HG02678 (cell line): ENCODE measurements at regions not wholly inside any gene's neighbourhood (a gene's known extent, or its start where the extent isn't known, plus 50 kb on each side); places are given as distances from the start of the nearest gene placed in this dataset.
"Not testable (repeated sequence)": the region's sequence is repeated elsewhere in the genome, so short reads cannot be mapped to it uniquely, and the experiment has no call there.

ENCODE experiments used
- ATAC-seq: cut with Tn5 transposase; IDR thresholded peaks from one replicate; pipeline ENCODE4 v1.9.1; 2021; ENCODE audit warnings: mild to moderate bottlenecking, moderate library complexity; ENCODE audit not compliant: unreplicated experiment

DNA sequence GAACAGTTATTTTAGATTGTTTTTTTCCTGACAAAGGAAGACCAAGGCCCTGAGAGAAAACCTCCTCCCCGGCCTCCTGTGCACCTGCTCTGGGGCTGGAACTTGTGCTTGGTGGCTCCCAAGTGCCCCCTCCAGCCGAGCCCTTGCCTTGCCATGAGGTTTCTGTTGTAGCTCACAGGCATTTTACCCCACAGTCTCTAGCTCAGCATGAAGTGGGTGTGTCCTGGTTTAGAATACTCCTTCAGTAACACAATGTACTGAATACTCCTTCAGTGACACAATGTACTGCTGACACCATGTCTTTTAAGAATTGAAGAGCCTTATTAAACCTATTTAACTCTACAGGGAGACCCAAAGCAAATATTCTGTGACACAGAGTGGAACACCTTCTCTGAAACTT is 116.1 kb downstream of the OR4M2 start:
- ATAC-seq = not testable (repeated sequence)

DNA sequence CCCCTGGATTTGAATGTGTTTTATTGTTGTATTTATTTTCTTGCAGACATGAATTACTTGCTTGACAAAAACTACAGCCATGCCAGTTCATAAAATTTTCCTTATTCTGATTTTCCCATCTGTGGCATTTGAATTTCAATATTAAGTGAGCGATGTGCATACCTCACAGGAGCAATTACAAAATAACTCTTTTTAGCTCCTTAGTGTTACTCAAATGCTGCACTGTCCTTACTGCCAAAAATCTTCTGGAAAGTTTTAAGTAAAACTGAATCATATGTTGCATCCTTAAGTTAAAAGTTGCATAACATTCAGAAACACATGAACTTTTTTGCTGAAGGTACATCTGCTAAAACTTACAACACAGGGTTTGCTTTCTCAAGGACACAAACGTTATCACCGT is 120.1 kb downstream of the OR4M2 start:
- not testable (repeated sequence) for ATAC-seq

DNA sequence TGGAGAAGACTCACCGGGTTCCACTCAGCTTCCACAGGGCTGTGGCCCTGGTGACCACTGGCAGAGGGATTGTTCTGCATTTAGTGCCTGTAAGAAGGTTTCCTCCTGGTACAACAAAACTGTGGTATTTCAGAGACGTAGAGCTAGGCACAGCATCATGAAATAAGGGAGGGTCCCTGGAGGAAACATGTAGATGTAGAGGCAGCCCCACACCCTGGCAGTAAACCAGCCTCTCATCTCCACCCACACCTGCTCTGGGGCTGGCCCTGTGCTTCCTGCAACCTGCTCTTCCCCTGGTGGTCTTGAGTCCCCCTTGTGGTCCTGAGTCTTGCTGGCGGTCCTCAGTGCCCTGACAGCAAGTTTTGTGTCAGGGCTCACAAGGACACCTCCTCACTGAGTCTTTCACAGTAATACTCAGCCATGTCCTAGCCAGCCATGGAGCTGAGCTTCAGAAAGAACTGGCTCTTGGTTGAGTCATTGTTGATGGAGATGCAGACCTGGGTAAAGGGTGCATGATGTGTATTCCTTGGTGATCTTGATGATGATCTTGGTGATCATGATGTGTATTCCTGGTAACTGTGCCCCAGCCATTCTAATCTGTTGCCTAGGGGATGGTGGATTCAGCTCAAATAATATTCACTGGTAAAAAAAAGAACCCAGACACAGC is 121.8 kb downstream of the OR4M2 start:
- ATAC-seq = not testable (repeated sequence)

DNA sequence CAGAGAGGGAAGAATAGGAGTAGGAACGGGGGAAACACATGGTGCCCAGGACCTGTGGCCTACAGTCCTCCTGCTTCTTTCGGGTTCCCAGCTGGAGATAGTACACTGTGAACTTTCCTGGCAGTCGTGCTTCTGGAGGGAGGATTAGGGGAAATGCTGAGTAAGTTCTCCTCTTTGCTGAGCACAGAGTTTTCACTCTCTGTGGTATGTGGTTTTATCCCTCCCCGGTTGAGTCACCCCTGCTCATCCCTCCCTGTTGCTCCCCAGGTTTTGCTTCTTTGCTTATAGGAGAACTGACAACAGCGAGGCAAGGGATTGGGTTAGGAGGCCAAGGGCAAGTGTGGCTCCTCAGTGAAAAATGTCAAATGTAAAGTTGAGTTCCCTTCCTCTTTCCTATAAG is 122.9 kb downstream of the OR4M2 start:
- ATAC-seq = not testable (repeated sequence)

DNA sequence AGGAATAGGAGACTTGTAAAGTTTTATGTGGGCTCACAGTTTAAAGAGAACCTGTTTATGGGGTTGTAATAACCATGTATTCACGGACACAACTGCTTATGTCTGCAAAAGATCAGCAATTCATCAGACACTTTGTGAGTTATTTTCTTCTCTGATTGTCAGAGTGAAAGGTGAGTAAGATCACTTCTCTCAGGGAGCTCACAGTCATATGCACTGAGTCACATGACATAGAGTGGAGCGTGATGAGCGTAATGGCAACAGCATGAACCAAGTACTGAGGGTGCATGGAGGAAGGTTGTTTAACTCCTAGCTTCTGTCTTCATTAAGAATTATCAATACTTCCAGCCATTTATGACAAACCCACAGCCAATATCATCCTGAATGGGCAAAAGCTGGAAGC is 128.8 kb downstream of the OR4M2 start:
- ATAC-seq = not testable (repeated sequence)

DNA sequence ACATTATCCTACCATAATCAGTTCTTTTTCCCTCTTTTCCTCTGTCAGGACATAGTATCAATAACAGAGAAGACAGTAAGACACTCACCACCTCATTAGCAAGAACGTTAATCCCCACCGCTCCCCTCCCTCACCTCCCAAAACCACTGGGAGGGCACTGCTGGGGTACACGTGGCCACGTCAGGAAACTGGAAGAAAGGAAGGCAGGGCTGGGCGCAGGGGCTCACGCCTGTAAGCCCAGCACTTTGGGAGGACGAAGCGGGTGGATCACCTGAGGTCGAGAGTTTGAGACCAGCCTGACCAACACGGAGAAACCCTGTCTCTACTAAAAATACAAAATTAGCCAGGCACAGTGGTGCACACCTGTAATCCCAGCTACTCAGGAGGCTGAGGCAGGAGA is 142.3 kb downstream of the OR4M2 start:
- ATAC-seq = not testable (repeated sequence)

DNA sequence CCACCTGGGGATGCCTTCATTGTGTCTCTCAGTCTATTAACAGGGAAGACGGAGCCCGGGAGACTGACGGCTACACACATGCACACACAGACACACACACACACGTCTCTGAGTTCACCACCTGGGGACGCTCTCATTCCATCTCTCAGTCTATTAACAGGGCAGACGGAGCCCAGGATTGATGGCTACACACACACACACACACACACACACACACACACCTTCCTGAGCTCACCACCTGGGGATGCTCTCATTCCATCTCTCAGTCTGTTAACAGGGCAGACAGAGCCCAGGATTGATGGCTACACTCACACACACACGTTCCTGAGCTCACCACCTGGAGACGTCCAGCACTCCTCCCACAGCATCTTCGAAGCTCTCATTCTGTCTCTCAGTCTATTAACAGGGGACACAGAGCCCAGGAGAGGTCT is 143.9 kb downstream of the OR4M2 start:
- ATAC-seq = no peak

DNA sequence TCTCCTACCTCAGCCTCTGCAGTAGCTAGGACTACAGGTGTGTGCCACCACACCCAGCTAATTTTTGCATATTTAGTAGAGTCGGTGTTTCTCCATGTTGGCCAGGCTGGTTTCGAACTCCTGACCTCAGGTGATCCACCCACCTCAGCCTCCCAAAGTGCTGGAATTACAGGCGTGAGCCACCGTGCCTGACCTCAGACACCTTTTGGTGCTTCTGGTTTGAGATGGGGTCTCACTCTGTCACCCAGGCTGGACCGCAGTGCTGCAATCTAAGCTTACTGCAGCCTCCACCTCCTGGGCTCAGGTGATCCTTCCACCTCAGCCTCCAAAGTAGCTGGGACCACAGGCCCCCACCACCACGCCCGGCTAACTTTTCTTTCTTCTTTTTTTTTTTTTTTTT is 144.6 kb downstream of the OR4M2 start:
- ATAC-seq = not testable (repeated sequence)

DNA sequence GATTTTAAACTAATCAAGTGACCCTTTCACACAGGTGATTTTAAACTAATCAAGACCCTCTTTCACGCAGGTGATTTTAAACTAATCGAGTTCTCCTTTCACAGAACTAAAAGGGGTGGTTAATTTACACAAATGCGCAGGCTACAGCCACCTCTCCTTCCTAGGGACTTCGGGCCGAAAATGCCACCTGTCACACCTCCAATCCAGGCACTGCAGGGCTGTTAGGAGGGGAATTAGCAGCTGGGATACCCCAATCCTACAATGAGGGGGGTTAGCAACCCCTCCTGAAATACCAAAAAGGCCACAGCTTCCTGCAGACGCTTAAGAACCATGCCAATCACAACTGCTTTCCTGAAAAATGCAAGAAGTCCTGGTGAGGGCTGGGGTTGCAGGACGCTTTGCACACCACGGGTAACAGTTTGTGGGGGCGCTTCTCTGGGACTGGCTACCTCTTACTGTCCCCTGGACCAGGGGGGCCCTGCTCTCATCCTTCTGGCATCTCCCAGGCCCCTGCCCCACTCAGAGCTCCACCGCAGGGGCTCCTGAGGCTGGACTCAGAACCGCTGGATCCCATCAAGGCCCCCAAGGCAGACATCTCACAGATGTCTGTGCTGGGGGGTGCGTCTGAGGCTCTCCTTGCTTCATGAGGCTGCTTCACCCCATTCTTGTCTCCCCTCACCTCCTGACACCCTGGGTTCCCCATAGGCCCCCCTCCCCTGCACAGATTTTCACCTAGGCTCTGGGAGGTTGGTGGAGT is 145.9 kb downstream of the OR4M2 start:
- no peak for ATAC-seq

DNA sequence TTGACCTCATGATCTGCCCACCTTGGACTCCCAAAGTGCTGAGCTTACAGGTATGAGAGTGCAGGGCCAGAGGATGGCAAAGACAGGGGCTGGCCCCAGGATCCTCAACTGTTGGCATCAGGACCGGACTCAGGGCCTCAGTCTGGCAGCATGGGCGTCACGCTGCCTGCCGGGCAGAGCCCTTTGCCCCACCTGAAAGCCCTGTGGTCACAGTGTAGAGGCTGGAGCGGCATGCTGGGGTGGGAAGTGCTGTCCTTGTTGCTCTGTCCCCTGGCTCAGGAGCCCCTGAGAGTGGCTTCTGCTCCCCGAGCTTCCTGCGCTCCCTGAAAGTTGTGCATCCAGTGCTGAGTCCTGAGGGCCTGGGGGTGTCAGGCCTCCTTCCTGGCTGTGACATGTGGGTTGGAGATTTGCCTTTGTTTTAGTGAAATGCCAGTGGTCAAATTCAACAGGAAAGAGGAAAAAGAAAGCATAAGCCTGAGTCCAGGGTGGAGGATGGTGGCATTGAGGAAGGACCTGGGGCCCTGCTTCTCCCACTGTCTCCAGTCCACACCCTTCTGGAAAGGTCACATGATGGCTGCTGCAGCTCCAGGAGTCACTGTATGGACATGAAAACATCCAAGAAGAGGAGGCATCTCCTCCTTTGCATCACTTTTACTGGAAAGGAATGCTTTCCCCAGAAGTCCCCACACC is 147.2 kb downstream of the OR4M2 start:
- no peak for ATAC-seq

DNA sequence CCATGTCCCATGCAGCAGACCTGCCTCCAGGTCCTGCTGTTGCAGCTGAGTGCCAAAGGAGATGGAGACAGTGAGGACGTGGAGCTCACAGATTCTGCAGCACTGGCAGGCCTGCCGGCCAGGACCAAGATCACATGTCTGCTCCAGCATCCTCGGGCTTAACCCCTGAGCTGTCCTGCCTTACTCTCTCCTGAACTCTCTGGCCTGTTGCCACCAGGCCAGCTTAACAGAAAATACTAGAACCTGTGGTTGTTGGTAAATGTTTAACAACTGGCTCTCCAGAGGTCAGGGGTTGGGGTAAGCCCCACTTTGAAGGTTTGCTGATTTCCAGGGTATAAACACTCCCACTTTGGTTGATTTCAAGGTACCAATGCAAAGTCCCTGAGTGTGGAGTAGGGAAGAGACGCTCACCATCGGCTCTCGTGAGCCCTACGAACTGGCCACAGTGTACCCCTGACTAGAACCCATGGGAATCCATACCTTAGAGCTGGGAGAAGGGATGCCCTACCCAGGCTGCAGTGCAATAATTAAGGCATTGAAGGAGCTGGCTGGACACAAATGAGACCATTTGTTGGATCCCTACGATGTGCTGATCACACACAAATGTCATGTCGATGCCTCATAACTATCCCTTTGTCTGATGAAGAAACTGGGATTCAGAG is 147.9 kb downstream of the OR4M2 start:
- ATAC-seq = no peak

DNA sequence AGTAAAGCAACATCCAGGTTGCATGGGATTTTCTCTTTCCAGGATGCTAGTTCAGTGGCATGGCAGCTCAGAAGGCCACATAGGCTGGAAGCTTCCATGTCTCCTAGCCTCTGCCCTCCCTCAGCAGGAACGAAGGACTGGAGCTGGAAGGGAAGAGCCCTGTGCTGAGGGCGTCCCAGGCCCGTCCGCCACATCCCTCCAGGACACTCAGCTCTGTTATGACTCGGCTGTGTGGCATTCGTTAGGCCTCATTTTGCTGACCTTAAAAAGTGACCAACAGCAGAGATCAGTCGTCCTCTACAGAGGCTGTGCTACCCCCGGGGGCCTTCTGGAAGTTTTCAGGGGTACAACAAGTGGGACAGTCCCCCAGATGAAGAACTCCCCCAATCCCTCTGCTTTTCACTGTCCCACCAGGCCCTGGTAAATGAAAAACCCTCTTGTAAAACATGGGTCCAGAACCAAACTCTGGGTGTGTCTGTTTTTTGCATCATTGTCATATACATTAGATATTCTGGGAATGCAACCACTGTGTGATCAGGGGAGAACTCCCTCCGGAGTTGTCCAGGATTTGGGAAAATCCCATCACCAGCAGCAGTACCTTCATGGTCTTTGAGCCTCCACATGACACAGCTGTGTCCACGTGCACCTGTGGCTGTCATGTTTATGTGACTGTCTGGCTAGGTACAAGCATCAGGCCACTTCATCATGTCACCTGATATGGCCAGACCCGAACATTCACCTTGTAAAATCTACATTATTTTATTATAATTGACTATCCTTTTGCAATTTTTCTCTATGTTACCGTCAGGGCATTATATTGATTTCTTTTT is 149.9 kb downstream of the OR4M2 start:
- no peak for ATAC-seq

DNA sequence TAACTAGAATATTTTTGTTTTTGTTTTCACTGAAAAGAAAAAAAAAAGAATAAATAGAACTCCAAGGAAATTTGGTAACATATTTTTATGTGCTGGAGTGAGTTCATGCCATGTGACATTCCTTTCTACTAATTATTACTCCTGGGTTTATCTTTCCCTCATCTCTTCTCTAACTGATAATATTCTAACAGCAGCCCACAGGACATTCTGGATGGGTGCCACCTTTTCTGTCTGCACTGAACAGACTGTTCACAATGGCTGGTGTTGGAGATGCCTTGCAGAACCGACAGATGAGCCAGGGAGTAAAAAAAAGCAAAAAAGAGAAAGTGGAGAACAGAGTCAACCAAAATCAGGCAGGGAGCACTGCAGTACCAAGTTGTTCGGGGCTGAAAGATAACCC is 151.3 kb downstream of the OR4M2 start:
- ATAC-seq = no peak

DNA sequence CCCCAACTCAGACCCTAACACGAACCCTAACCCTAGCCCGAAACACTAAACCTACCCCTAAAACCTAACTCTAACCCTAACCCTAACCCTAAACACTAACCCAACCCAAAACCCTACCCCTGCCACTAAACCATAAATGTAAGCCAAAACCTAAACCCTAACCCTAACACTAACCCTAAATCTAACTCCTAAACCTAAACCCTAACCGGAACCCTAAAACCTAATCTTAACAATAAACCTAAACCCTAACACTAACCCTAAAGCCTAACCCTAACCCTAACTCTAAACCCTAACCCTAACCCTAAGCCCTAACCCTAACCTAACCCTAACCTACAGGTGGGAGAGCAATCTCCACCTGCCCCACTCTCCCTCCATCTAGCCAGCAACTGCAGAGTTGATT is 152.3 kb downstream of the OR4M2 start:
- no peak for ATAC-seq

DNA sequence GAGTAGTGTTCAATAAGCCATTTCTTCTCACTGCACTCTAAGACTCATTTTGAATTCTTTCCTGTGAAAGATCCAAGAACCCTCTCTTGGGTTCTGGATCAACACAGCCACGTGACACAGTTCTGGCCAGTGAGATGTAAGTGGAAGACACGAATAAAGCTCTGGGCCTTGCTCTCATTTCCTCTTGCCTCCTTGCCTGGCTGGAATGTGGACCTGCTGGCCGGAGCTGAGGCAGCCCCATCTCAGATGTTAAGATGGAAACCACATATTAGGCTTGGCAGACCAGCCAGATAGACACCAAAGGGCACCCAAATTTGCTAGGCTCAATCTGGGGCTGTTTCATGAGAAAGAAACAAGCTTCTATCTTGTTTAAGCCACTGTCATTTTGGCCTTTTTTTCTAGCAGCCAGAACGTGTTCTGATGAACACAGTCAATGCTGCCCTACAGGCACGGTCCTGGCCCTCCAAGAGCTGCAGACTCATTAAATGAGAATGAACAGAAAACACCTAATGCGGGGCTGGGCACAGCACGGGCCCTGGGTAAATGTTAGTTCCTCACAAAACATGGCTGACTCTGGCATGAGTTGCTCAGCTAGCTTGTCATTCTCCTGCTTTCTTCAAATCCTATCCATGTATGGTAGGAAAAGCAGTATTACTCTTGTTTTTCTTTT is 155.1 kb downstream of the OR4M2 start:
- not testable (repeated sequence) for ATAC-seq

DNA sequence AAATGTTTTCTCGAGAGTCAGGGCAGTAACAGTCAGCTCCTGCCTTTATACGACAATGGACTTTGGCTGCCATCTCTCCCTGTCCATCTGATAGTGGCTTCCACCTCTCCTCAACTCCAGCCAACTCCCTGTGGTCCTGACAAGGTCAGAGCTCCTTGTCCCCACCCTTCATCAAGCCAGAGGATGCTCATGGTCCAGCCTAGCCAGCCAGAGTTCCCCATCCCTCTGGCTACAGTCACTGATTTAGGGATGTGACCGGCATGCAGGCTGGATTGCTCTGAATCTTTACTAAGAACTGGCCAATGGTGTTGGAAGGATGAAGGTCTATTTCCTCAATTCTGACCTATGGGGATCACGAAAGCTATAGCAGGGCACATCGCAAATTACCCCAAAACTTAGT is 156.1 kb downstream of the OR4M2 start:
- ATAC-seq = no peak

DNA sequence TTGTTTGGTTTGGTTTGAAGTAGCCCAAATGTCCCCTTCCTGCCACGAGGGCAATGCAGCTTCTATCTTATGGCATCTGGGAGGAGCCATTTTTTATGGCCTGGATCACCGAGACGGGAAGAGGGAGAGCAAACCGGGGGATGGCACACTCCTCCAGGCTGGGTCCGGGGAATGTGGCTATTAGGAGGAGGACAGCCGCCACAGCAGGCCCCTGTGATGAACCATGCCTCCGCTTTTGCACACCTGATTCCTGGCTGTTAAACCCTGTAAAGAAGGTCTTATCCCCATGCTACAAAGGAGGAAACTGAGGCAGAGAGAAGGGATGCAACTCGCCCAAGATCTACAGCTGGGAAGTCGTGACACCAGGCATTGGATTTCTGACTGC is 157.6 kb downstream of the OR4M2 start:
- no peak for ATAC-seq

DNA sequence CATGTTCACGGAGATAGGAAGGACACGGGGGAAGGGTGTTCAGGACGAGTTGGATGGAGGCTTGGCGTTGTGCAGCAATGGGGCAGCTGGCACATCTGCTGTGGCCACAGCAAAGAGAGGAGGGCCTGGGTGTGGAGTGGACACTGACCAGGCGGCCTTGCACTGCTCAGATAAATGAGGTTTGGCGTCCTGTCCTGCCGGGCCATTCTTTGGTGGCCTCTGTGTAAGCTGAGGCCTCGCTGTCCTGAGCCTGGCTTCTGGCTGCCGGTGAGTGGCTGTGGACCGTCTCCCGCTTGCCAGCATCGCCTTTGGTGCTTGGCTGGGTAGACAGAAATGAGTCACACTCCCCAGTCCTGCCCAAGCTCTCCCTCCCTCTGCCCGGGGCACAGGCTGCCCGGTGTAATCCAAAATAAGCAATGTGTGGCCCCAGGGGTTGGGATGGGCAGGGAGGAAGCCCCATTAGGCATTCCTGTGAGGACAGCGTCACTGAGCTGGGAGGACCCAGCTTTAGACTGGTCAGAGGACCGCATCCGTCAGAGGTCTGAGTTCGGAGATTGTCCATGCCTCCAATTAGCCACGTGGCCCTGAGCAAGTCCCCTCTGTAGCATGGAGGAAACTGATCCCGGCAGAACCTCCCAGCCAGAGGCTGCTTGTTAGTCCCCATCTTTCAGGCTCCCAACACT is 158.1 kb downstream of the OR4M2 start:
- not testable (repeated sequence) for ATAC-seq
